WTC11 (cell line): ENCODE measurements at regions not wholly inside any gene's neighbourhood (a gene's known extent, or its start where the extent isn't known, plus 50 kb on each side); places are given as distances from the start of the nearest gene placed in this dataset.

ENCODE experiments used
- ATAC-seq: fragments of 200-7000 bp; cut with Tn5 transposase; 2 replicates; pipeline ENCODE4 v1.10.0; 2021; ENCODE audit warnings: mild to moderate bottlenecking, moderate library complexity
- CTCF ChIA-PET: fragments of 300-600 bp; sonication (Branson Sonifier 250); formaldehyde crosslinking; loops from one replicate; lab custom pipeline; 2021; ENCODE audit warnings: antibody characterized with exemption; lab: Charles Lee
- POLR2A ChIA-PET: fragments of 350-600 bp; sonication (Branson Sonifier 250); formaldehyde crosslinking; loops from one replicate; lab custom pipeline; 2021; ENCODE audit warnings: antibody characterized with exemption; lab: Charles Lee
- DNase-seq: peaks from one replicate; pipeline ENCODE4 v3.0.0; 2021; ENCODE audit warnings: low spot score
- H3K27ac Mint-ChIP-seq: 2 replicates; pipeline ENCODE4 v1.8.0; 2021; ENCODE audit warnings: mixed read lengths
- H3K27me3 Mint-ChIP-seq: 2 replicates; pipeline ENCODE4 v1.8.0; 2021; ENCODE audit warnings: low read depth, mild to moderate bottlenecking, moderate library complexity, mixed read lengths
- H3K36me3 Mint-ChIP-seq: 2 replicates; pipeline ENCODE4 v1.8.0; 2021; ENCODE audit warnings: mixed read lengths
- H3K4me1 Mint-ChIP-seq: 2 replicates; pipeline ENCODE4 v1.8.0; 2022; ENCODE audit warnings: mixed read lengths
- H3K4me3 Mint-ChIP-seq: 2 replicates; pipeline ENCODE4 v1.8.0; 2021; ENCODE audit warnings: mild to moderate bottlenecking, moderate library complexity, mixed read lengths
- H3K9me3 Mint-ChIP-seq: 2 replicates; pipeline ENCODE4 v1.8.0; 2021; ENCODE audit warnings: mixed read lengths
- FOXK1 ChIP-seq: sonication (generic); formaldehyde crosslinking; IDR thresholded peaks from 2 replicates; pipeline ENCODE4 v1.8.0; 2022; ENCODE audit warnings: mild to moderate bottlenecking, moderate library complexity, missing genetic modification reagents
- GRHL2 ChIP-seq: fragments of 250-450 bp; sonication (Bioruptor Pico); IDR thresholded peaks from 2 replicates; pipeline ENCODE4 v1.8.0; 2022; ENCODE audit warnings: mild to moderate bottlenecking, moderate library complexity; ENCODE audit not compliant: insufficient replicate concordance, severe bottlenecking
- HMGXB4 ChIP-seq: sonication (generic); formaldehyde crosslinking; IDR thresholded peaks from 2 replicates; pipeline ENCODE4 v1.8.1; 2023; ENCODE audit warnings: mild to moderate bottlenecking, moderate library complexity, missing genetic modification reagents
- PRDM15 ChIP-seq: sonication (generic); formaldehyde crosslinking; IDR thresholded peaks from 2 replicates; pipeline ENCODE4 v1.8.0; 2022; ENCODE audit warnings: missing genetic modification reagents
- PRRX2 ChIP-seq: fragments of 250-450 bp; sonication (Bioruptor Pico); IDR thresholded peaks from 2 replicates; pipeline ENCODE4 v1.8.0; 2021; ENCODE audit warnings: mild to moderate bottlenecking
- RELA ChIP-seq: sonication (generic); formaldehyde crosslinking; IDR thresholded peaks from 2 replicates; pipeline ENCODE4 v1.8.1; 2022; ENCODE audit warnings: missing genetic modification reagents, mild to moderate bottlenecking, borderline replicate concordance
- SMAD4 ChIP-seq: sonication (generic); formaldehyde crosslinking; IDR thresholded peaks from 2 replicates; pipeline ENCODE4 v1.8.0; 2022; ENCODE audit warnings: mild to moderate bottlenecking, missing genetic modification reagents
- TEAD4 ChIP-seq: sonication (generic); formaldehyde crosslinking; IDR thresholded peaks from 2 replicates; pipeline ENCODE4 v1.8.0; 2022; ENCODE audit warnings: mild to moderate bottlenecking, missing genetic modification reagents
- ZMAT4 ChIP-seq: fragments of 250-450 bp; sonication (Bioruptor Pico); IDR thresholded peaks from 2 replicates; pipeline ENCODE4 v1.9.0; 2021; ENCODE audit warnings: mild to moderate bottlenecking
- ZNF121 ChIP-seq: sonication (generic); formaldehyde crosslinking; IDR thresholded peaks from 2 replicates; pipeline ENCODE4 v1.8.0; 2023; ENCODE audit warnings: missing genetic modification reagents
- ZNF263 ChIP-seq: sonication (generic); formaldehyde crosslinking; IDR thresholded peaks from 2 replicates; pipeline ENCODE4 v1.8.1; 2022; ENCODE audit warnings: low read depth, mild to moderate bottlenecking, moderate library complexity, missing genetic modification reagents
- ZNF425 ChIP-seq: fragments of 250-450 bp; sonication (Bioruptor Pico); conservative IDR thresholded peaks from 2 replicates; pipeline ENCODE4 v1.9.0; 2021; ENCODE audit warnings: mild to moderate bottlenecking
- ZSCAN18 ChIP-seq: fragments of 250-450 bp; sonication (Bioruptor Pico); IDR thresholded peaks from 2 replicates; pipeline ENCODE4 v2.1.2; 2022; ENCODE audit warnings: mild to moderate bottlenecking, moderate library complexity
- TF ChIP-seq, protein P1 (sequence below): sonication (generic); formaldehyde crosslinking; IDR thresholded peaks from 2 replicates; pipeline ENCODE4 v1.8.1; 2023; ENCODE audit warnings: mild to moderate bottlenecking, missing genetic modification reagents, borderline replicate concordance
- TF ChIP-seq, protein P2 (sequence below): sonication (generic); formaldehyde crosslinking; IDR thresholded peaks from 2 replicates; pipeline ENCODE4 v1.8.0; 2022; ENCODE audit warnings: mild to moderate bottlenecking, missing genetic modification reagents

- Mint-ChIP-seq H3K27ac (no peak overlapping the region), H3K4me1 (peaks cover 37% of the 10 kb centered on the region), H3K9me3 (no peaks in the 10 kb centered on the region), H3K27me3 (no peaks in the 10 kb centered on the region), H3K36me3 (no peaks in the 10 kb centered on the region), H3K4me3 (no peak overlapping the region)
- POLR2A ChIA-PET, result no interaction called here
- ATAC-seq, result no peak
- CTCF ChIA-PET, result no interaction called here
- TF ChIP-seq ZNF121 (CRISPR knock-in tag), result no peak
- TF ChIP-seq ZNF263 (CRISPR knock-in tag), result no peak
- no peak for TF ChIP-seq ZMAT4
- no peak for TF ChIP-seq ZNF425
- no peak for TF ChIP-seq TEAD4 (CRISPR knock-in tag)
- TF ChIP-seq, protein P1, sequence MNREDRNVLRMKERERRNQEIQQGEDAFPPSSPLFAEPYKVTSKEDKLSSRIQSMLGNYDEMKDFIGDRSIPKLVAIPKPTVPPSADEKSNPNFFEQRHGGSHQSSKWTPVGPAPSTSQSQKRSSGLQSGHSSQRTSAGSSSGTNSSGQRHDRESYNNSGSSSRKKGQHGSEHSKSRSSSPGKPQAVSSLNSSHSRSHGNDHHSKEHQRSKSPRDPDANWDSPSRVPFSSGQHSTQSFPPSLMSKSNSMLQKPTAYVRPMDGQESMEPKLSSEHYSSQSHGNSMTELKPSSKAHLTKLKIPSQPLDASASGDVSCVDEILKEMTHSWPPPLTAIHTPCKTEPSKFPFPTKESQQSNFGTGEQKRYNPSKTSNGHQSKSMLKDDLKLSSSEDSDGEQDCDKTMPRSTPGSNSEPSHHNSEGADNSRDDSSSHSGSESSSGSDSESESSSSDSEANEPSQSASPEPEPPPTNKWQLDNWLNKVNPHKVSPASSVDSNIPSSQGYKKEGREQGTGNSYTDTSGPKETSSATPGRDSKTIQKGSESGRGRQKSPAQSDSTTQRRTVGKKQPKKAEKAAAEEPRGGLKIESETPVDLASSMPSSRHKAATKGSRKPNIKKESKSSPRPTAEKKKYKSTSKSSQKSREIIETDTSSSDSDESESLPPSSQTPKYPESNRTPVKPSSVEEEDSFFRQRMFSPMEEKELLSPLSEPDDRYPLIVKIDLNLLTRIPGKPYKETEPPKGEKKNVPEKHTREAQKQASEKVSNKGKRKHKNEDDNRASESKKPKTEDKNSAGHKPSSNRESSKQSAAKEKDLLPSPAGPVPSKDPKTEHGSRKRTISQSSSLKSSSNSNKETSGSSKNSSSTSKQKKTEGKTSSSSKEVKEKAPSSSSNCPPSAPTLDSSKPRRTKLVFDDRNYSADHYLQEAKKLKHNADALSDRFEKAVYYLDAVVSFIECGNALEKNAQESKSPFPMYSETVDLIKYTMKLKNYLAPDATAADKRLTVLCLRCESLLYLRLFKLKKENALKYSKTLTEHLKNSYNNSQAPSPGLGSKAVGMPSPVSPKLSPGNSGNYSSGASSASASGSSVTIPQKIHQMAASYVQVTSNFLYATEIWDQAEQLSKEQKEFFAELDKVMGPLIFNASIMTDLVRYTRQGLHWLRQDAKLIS (CRISPR knock-in tag), result no peak
- TF ChIP-seq HMGXB4, result no peak
- no peak for TF ChIP-seq GRHL2 (CRISPR knock-in tag)
- no peak for TF ChIP-seq SMAD4 (CRISPR knock-in tag)
- TF ChIP-seq, protein P2, sequence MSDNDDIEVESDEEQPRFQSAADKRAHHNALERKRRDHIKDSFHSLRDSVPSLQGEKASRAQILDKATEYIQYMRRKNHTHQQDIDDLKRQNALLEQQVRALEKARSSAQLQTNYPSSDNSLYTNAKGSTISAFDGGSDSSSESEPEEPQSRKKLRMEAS (CRISPR knock-in tag), result no peak
- TF ChIP-seq RELA, result no peak
- no peak for TF ChIP-seq PRRX2 (CRISPR knock-in tag)
- no peak for TF ChIP-seq FOXK1 (CRISPR knock-in tag)
- no peak for DNase-seq
Observed at GRCh38 chr14:54335569-54336155, 61.1 kb upstream of the CDKN3 start.

GRCh38 chr14:54337314-54337713 is 59.5 kb upstream of the CDKN3 start:
- Mint-ChIP-seq H3K36me3 (peaks cover 4% of the 10 kb centered on the region; the same call in 1 of the 2 replicates), H3K27me3 (no peaks in the 10 kb centered on the region), H3K9me3 (peaks cover 6% of the 10 kb centered on the region), H3K27ac (no peak overlapping the region), H3K4me3 (no peak overlapping the region), H3K4me1 (peaks cover 37% of the 10 kb centered on the region)
- ChIA-PET CTCF (interaction anchor here (1.0 to 4.5 kb wide), 8 partner anchors 8 to 797 kb away, joined by 3 to 42 read pairs (median 4); no protein-coding TSS in a partner anchor), POLR2A (no interaction called here)
- DNase-seq (no peak), ATAC-seq (peak; percentile 37; the same call in 1 of the 2 replicates)
- TF ChIP-seq PRDM15 (CRISPR knock-in tag) (peak; percentile 92), ZSCAN18 (CRISPR knock-in tag) (no peak)
